ENCODE measurements at regions not wholly inside any gene's neighbourhood (a gene's known extent, or its start where the extent isn't known, plus 50 kb on each side); places are given as distances from the start of the nearest gene placed in this dataset.

DNA sequence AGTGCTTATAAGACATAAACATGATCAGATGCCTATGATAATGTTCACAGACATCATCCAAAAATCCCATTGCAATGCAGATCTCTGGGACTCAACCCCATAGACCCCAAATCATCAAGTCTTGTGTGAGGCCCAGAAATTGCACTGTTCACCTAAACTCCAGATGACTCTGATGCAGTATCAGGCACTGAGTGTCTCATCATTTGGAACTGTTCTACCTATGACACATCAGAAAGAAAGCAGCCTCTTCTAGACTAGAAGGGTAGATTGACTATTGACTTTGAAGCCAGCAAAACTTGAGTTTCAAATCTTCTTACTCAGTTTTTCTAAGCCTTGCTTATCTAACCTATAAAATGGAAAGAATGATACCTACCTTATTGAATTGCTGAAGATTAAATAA is 58.7 kb upstream of the PAPPA start:
- Histone ChIP-seq H3K9me3 (no peaks in the 10 kb centered on the region), H3K4me3 (no peak overlapping the region), H3K27me3 (no peaks in the 10 kb centered on the region), H3K4me1 (no peaks in the 10 kb centered on the region), H3K36me3 (no peaks in the 10 kb centered on the region), H3K27ac (no peak overlapping the region)
- intact Hi-C loops (cut with DNase I) = no loop called here
- ATAC-seq (no peak), DNase-seq (no peak)
- TF ChIP-seq, protein P1, sequence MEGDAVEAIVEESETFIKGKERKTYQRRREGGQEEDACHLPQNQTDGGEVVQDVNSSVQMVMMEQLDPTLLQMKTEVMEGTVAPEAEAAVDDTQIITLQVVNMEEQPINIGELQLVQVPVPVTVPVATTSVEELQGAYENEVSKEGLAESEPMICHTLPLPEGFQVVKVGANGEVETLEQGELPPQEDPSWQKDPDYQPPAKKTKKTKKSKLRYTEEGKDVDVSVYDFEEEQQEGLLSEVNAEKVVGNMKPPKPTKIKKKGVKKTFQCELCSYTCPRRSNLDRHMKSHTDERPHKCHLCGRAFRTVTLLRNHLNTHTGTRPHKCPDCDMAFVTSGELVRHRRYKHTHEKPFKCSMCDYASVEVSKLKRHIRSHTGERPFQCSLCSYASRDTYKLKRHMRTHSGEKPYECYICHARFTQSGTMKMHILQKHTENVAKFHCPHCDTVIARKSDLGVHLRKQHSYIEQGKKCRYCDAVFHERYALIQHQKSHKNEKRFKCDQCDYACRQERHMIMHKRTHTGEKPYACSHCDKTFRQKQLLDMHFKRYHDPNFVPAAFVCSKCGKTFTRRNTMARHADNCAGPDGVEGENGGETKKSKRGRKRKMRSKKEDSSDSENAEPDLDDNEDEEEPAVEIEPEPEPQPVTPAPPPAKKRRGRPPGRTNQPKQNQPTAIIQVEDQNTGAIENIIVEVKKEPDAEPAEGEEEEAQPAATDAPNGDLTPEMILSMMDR (IDR thresholded peaks at IDR 0.05) = no peak

DNA sequence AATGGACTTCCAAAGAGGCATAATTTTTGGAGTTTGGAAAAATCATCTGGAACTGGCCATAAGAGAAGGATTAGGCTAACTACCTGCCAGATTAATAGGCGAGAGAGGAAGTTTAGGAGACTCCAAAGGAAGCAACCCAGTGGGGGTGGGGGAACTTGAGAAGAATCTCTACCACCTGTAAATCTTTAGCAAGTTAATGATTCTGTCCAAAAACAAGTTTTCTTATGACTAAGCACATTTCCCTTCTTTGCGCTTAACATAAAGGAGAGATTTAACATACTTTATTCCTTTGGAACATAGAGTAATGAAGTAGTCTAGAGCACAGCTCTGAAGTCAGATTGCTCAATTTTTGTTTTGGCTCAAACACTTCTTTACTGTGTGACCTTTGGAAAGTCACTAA is 58.2 kb upstream of the PAPPA start:
- TF ChIP-seq, protein P1 (IDR thresholded peaks at IDR 0.05) = no peak
- Histone ChIP-seq H3K9me3 (no peaks in the 10 kb centered on the region), H3K4me3 (no peak overlapping the region), H3K27ac (no peak overlapping the region), H3K36me3 (no peaks in the 10 kb centered on the region), H3K27me3 (no peaks in the 10 kb centered on the region), H3K4me1 (no peaks in the 10 kb centered on the region)
- intact Hi-C loops (cut with DNase I) = no loop called here
- no peak for ATAC-seq
- DNase-seq = no peak

DNA sequence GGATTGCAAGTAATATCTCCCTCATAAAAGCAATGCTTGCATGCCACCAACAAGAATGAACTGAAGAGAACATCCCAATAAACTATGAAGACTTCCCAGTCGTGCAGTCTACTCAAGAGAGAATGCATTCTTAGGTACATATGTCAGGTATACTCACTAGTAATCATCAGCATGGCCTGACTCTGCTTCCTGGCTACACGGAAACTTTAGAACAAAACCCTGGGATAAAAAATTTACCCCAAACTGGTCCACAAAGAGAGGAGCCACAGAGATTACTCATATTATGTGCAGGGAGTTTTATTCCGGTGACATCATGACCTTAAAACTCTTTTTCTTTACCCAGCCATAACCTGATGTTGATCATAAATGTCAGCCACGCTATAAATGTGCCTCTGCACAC is 57.5 kb upstream of the PAPPA start:
- TF ChIP-seq, protein P1 (IDR thresholded peaks at IDR 0.05) = no peak
- H3K4me3 ChIP-seq = no peak overlapping the region
- no peak for ATAC-seq
- intact Hi-C loops (cut with DNase I) = no loop called here
- H3K27me3 ChIP-seq = no peaks in the 10 kb centered on the region
- H3K4me1 ChIP-seq = no peaks in the 10 kb centered on the region
- no peak for DNase-seq
- H3K27ac ChIP-seq = no peak overlapping the region
- H3K9me3 ChIP-seq = no peaks in the 10 kb centered on the region
- no peaks in the 10 kb centered on the region for H3K36me3 ChIP-seq

DNA sequence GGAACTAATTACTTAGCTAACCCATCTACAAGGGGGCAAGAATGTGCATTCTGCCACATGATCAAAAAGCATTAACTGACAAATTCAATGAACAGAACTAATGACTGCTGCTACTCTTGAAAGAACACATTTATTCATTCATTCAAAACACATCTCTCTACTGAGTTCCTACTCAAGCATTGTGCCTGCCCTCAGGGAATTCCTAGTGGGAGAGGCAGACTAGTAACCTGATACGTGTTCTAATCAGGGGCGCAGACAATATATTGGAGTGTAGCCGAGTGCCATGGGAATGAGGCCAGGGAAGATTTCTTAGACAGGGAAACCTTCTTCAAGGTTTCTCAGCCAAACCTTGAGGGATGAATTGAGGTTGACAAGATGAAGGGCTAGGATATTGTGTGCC is 56.7 kb upstream of the PAPPA start:
- intact Hi-C loops (cut with DNase I) = no loop called here
- Histone ChIP-seq H3K36me3 (no peaks in the 10 kb centered on the region), H3K4me3 (no peak overlapping the region), H3K27me3 (no peaks in the 10 kb centered on the region), H3K4me1 (no peaks in the 10 kb centered on the region), H3K9me3 (no peaks in the 10 kb centered on the region), H3K27ac (no peak overlapping the region)
- TF ChIP-seq, protein P1 (IDR thresholded peaks at IDR 0.05) = no peak
- DNase-seq = no peak
- ATAC-seq = no peak

DNA sequence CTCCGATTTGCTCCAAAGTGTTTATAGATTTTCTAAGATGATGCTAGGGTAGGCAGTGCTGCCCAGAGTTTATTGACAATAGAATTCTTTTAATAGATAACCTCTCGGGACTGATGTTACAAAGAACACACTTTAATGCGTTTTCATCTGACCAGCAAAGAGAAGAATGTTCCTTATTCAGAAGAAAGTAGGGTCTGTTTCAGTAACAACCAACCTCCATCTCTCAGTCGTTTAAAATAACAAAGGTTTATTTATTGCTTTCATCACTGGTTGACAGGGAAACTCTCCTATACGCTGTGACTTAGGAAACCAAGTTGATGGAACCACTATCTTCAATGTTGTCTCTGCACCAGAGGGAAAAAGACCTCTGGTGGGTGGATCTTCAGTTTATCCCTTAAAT is 55.1 kb upstream of the PAPPA start:
- Histone ChIP-seq H3K9me3 (no peaks in the 10 kb centered on the region), H3K27me3 (no peaks in the 10 kb centered on the region), H3K36me3 (no peaks in the 10 kb centered on the region), H3K4me1 (no peaks in the 10 kb centered on the region), H3K27ac (no peak overlapping the region), H3K4me3 (no peak overlapping the region)
- ATAC-seq = no peak
- intact Hi-C loops (cut with DNase I) = no loop called here
- DNase-seq = no peak
- TF ChIP-seq, protein P1 (IDR thresholded peaks at IDR 0.05) = no peak

DNA sequence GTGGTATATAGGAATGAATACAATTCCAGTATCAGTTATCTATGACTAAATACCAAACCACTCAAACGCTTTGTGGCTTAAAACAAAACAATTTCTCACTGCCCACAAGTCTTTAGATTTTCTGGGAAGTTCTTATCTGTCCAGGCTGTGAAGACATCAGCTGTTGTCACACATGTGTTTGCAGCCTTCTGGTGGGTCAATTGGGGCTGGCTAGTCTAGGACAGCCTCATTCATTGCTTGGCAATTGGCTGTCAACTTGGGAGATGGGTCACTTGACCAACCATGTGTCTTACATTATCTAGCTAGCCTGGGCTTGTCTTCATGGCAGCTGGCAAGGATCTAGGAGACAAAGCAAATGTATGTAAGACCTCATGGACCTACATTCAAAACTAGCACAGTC is 53.8 kb upstream of the PAPPA start:
- Histone ChIP-seq H3K4me1 (no peaks in the 10 kb centered on the region), H3K27ac (no peak overlapping the region), H3K9me3 (no peaks in the 10 kb centered on the region), H3K27me3 (no peaks in the 10 kb centered on the region), H3K4me3 (no peak overlapping the region), H3K36me3 (no peaks in the 10 kb centered on the region)
- DNase-seq (no peak), ATAC-seq (no peak)
- intact Hi-C loops (cut with DNase I) = no loop called here
- TF ChIP-seq, protein P1 (IDR thresholded peaks at IDR 0.05) = no peak

Data from upper lobe of right lung (tissue), 1 donor.